Transverse colon (tissue), 4 donors: ENCODE measurements at regions not wholly inside any gene's neighbourhood (a gene's known extent, or its start where the extent isn't known, plus 50 kb on each side); places are given as distances from the start of the nearest gene placed in this dataset.

Experiments
- DNase-seq: peaks from one replicate; pipeline ENCODE4 v3.0.0-alpha.2; 2019
- H3K27ac ChIP-seq, 4 donors: fragments of 200-600 bp; sonication (generic); 2 replicates each; pipeline ENCODE4 v1.5.1; 2016 to 2018; ENCODE audit warnings: inconsistent platforms in 4 of 4
- H3K27me3 ChIP-seq: fragments of 200-600 bp; sonication (generic); 2 replicates; pipeline ENCODE4 v1.5.1; 2017; ENCODE audit warnings: inconsistent platforms
- H3K36me3 ChIP-seq, 4 donors: fragments of 200-600 bp; sonication (generic); 2 replicates each; pipeline ENCODE4 v1.5.1; 2017 to 2019; ENCODE audit warnings: inconsistent platforms in 4 of 4
- H3K4me1 ChIP-seq, 4 donors: fragments of 200-600 bp; sonication (generic); 2 replicates each; pipeline ENCODE4 v1.5.1; 2017 to 2020; ENCODE audit warnings: inconsistent platforms in 4 of 4
- H3K4me3 ChIP-seq, 4 donors: fragments of 200-600 bp; sonication (generic); 1 replicate in 1 of 4; 2 replicates in 3 of 4; pipeline versions ENCODE4 v1.5.1 to v1.6.1; 2017 to 2019; ENCODE audit warnings: inconsistent platforms in 4 of 4
- H3K9me3 ChIP-seq, 2 donors: fragments of 200-600 bp; sonication (generic); 2 replicates each; pipeline ENCODE4 v1.5.1; 2017 to 2019; ENCODE audit warnings: inconsistent platforms in 2 of 2
- CTCF ChIP-seq, 5 experiments: fragments of 200-600 bp in 3 of 5; fragments of 450-650 bp in 2 of 5; sonication (generic) in 3 of 5; IDR thresholded peaks; 1 replicate in 2 of 5; 2 replicates in 3 of 5; pipeline ENCODE4 v1.5.1; 2016 to 2017; ENCODE audit warnings: antibody characterized with exemption in 5 of 5, inconsistent platforms in 3 of 5, mild to moderate bottlenecking in 2 of 5, moderate library complexity in 1 of 5
- EP300 ChIP-seq: sonication (generic); formaldehyde crosslinking; IDR thresholded peaks from one replicate; pipeline ENCODE4 v1.6.1; 2017; ENCODE audit warnings: antibody characterized with exemption, low read depth
- POLR2A ChIP-seq: fragments of 450-650 bp; IDR thresholded peaks from one replicate; pipeline ENCODE4 v1.6.1; 2016; ENCODE audit warnings: antibody characterized with exemption, mild to moderate bottlenecking, moderate library complexity
- POLR2AphosphoS5 ChIP-seq, 3 donors: sonication (generic); formaldehyde crosslinking; IDR thresholded peaks; one replicate each; pipeline ENCODE4 v1.6.1; 2016; ENCODE audit warnings: antibody characterized with exemption in 3 of 3
- WGBS, 2 donors: methylation state at CpG; one replicate each; pipeline ENCODE4 v1.1.5; 2018; ENCODE audit warnings: low coverage in 1 of 2; 5-methylcytosine and 5-hydroxymethylcytosine counted together
- in situ Hi-C, 4 donors: fragments of 200-750 bp; cut with MboI; loops; one replicate each; pipeline versions ENCODE4 v1.15.0 to v1.15.1; 2017; ENCODE audit warnings: low sequenced_read_pairs in 3 of 4, low pct_ligation_motif_present in 1 of 4, low pct_unique_long_range_greater_than_20kb in 1 of 4
- intact Hi-C: fragments of 100-400 bp; cut with DNase I; formaldehyde crosslinking; loops from one replicate; pipeline ENCODE4 v1.15.1; 2023; ENCODE audit warnings: low total_unique reads

DNA sequence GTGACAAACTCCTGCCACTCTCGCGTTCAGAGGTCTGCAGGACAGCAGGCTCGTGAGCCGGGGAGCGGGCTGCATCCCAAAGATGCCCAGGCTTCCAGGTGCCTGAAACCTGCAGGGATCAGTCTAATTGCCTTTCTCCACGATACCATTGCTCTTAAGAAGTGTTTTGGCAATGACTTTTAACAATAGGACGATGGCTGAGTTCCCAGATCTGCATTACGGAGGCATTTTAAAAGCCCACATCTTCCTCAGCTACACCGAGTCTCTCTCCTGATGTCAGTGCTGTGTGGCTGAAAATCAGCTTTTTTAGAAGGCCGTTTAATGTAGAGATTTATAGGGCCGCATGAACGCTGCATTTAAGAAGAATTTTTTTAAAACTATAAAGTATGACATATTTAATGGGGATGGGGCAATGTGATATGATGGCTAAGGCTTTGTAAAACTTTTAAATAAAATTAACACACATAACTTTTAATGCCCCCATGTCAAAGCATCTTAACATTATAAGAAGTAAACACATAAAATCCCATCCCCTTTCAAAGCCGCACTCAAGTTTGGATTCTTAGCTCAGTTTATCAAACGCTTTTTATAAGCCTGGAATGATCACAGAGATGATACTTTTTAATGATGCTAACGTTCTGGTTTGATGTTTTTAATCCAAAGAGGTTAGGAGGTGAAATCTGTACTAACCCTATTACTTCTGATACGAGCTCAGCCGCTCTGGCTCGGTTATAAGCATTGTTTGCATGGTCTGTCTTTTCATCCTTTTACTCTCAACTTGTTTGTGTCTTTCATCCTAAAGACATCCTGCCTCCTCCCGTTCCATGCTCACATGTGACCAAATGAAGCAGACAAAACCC lies 386.0 kb downstream of the SMOC2 start:
- 69 to 71% methylated on average over 15 to 19 of the region's 19 CpGs for WGBS, 2 donors
- Histone ChIP-seq H3K27ac (no peak overlapping the region), H3K4me3 (no peak overlapping the region), H3K4me1 (no peaks in the 10 kb centered on the region), H3K36me3 (no peaks in the 10 kb centered on the region), H3K9me3 (no peaks in the 10 kb centered on the region), H3K27me3 (no peaks in the 10 kb centered on the region)
- intact Hi-C loops: no loop called here
- in situ Hi-C loops: no loop called here
- no peak for TF ChIP-seq POLR2AphosphoS5 (IDR thresholded peaks at IDR 0.05)
- no peak for TF ChIP-seq CTCF (IDR thresholded peaks at IDR 0.05)
- TF ChIP-seq POLR2A: no peak
- TF ChIP-seq EP300: no peak
- no peak for DNase-seq

DNA sequence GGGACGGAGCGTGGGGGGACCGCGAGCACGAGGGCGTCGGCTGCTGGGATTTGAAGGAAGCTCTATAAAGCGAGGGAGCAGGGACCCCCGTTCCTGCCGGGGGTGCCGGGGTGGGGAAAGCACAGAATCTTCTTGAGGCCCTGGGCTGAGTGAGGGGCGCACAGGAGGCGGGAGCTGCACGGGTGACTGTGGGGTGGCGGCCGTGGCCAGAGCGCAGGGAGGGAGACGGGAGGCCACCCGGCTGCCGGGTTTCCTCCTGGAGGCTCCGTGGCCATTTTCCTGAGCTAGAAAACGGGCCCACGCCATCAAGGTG lies 385.1 kb downstream of the SMOC2 start:
- H3K4me3 ChIP-seq: no peak overlapping the region
- in situ Hi-C loops: no loop called here
- intact Hi-C loops: no loop called here
- no peak overlapping the region for H3K27ac ChIP-seq
- no peaks in the 10 kb centered on the region for H3K9me3 ChIP-seq
- DNase-seq: no peak
- 89 to 100% methylated on average over 3 to 23 of the region's 23 CpGs for WGBS, 2 donors
- H3K27me3 ChIP-seq: no peaks in the 10 kb centered on the region
- TF ChIP-seq POLR2AphosphoS5 (IDR thresholded peaks at IDR 0.05): no peak
- H3K4me1 ChIP-seq: no peaks in the 10 kb centered on the region
- no peaks in the 10 kb centered on the region for H3K36me3 ChIP-seq

GRCh38 chr6:168825226-168826077 lies 384.5 kb downstream of the SMOC2 start:
- no peaks in the 10 kb centered on the region for H3K36me3 ChIP-seq
- no peak overlapping the region for H3K27ac ChIP-seq
- in situ Hi-C loops (no loop called here), intact Hi-C loops (no loop called here)
- no peaks in the 10 kb centered on the region for H3K4me1 ChIP-seq
- no peaks in the 10 kb centered on the region for H3K27me3 ChIP-seq
- no peak for DNase-seq
- no peaks in the 10 kb centered on the region for H3K9me3 ChIP-seq
- 94% methylated on average over 48 of the region's 68 CpGs; no CpG with 5 or more reads in 1 of the 2 donors for WGBS, 2 donors
- TF ChIP-seq CTCF (IDR thresholded peaks at IDR 0.05): no peak
- no peak for TF ChIP-seq POLR2AphosphoS5 (IDR thresholded peaks at IDR 0.05)
- TF ChIP-seq POLR2A: no peak
- no peak for TF ChIP-seq EP300
- H3K4me3 ChIP-seq: no peak overlapping the region

GRCh38 chr6:168823397-168824212 lies 382.6 kb downstream of the SMOC2 start:
- no peak for TF ChIP-seq POLR2AphosphoS5 (IDR thresholded peaks at IDR 0.05)
- no peak for TF ChIP-seq EP300
- TF ChIP-seq CTCF (IDR thresholded peaks at IDR 0.05): no peak
- TF ChIP-seq POLR2A: no peak
- intact Hi-C loops (no loop called here), in situ Hi-C loops (no loop called here)
- H3K4me3 ChIP-seq: no peak overlapping the region
- WGBS, 2 donors: 60 to 82% methylated on average over 5 to 12 of the region's 12 CpGs
- H3K27me3 ChIP-seq: no peaks in the 10 kb centered on the region
- no peak for DNase-seq
- no peak overlapping the region for H3K27ac ChIP-seq
- no peaks in the 10 kb centered on the region for H3K9me3 ChIP-seq
- no peaks in the 10 kb centered on the region for H3K4me1 ChIP-seq
- no peaks in the 10 kb centered on the region for H3K36me3 ChIP-seq
